ENCODE measurements at regions not wholly inside any gene's neighbourhood (a gene's known extent, or its start where the extent isn't known, plus 50 kb on each side); places are given as distances from the start of the nearest gene placed in this dataset.
A peak's percentile ranks its signal among the peaks of the same experiment; 100 is the strongest.
"Not testable (repeated sequence)": the region's sequence is repeated elsewhere in the genome, so short reads cannot be mapped to it uniquely, and the experiment has no call there.

- H3K36me3 Mint-ChIP-seq (ENCODE audit: low read depth) = no peaks in the 10 kb centered on the region
- H3K27ac Mint-ChIP-seq = no peak overlapping the region
- intact Hi-C loops (cut with micrococcal nuclease) = no loop called here
- H3K4me1 Mint-ChIP-seq = peaks cover 15% of the 10 kb centered on the region
- H3K9me3 Mint-ChIP-seq = peaks cover 18% of the 10 kb centered on the region
- no peak overlapping the region for H3K4me3 Mint-ChIP-seq
- H3K27me3 Mint-ChIP-seq = peaks cover 19% of the 10 kb centered on the region
- DNase-seq = no peak
Observed at GRCh38 chr5:153350175-153350883, 140.1 kb upstream of the GRIA1 start.

GRCh38 chr5:153352685-153353219 is 137.7 kb upstream of the GRIA1 start:
- Mint-ChIP-seq H3K4me3 (peak overlapping the region; percentile 72), H3K36me3 (ENCODE audit: low read depth) (peaks cover 3% of the 10 kb centered on the region), H3K27me3 (peaks cover 19% of the 10 kb centered on the region), H3K27ac (peak overlapping the region; percentile 25), H3K4me1 (peaks cover 20% of the 10 kb centered on the region), H3K9me3 (peaks cover 21% of the 10 kb centered on the region)
- intact Hi-C loops (cut with micrococcal nuclease) = no loop called here
- peak; percentile 80 for DNase-seq

GRCh38 chr5:153357493-153358112 is 132.9 kb upstream of the GRIA1 start:
- no peak for DNase-seq
- intact Hi-C loops (cut with micrococcal nuclease) = no loop called here
- H3K4me3 Mint-ChIP-seq = no peak overlapping the region
- peaks cover 3% of the 10 kb centered on the region for H3K36me3 Mint-ChIP-seq (ENCODE audit: low read depth)
- H3K27me3 Mint-ChIP-seq = peaks cover 4% of the 10 kb centered on the region
- peaks cover 25% of the 10 kb centered on the region for H3K9me3 Mint-ChIP-seq
- peaks cover 26% of the 10 kb centered on the region for H3K4me1 Mint-ChIP-seq
- no peak overlapping the region for H3K27ac Mint-ChIP-seq

- H3K9me3 Mint-ChIP-seq = peaks cover 25% of the 10 kb centered on the region
Observed at GRCh38 chr5:153358315-153358976, 132.0 kb upstream of the GRIA1 start.

GRCh38 chr5:153360860-153361259 is 129.6 kb upstream of the GRIA1 start:
- peaks cover 21% of the 10 kb centered on the region for H3K9me3 Mint-ChIP-seq
- peaks cover 3% of the 10 kb centered on the region for H3K36me3 Mint-ChIP-seq (ENCODE audit: low read depth)
- peaks cover 16% of the 10 kb centered on the region for H3K4me1 Mint-ChIP-seq
- no peaks in the 10 kb centered on the region for H3K27me3 Mint-ChIP-seq
- H3K27ac Mint-ChIP-seq = no peak overlapping the region
- no peak for DNase-seq
- H3K4me3 Mint-ChIP-seq = no peak overlapping the region
- intact Hi-C loops (cut with micrococcal nuclease) = no loop called here

More at GRCh38 chr5:153358315-153358976, 132.0 kb upstream of the GRIA1 start:
- Mint-ChIP-seq H3K27ac (peak overlapping the region; percentile 37), H3K4me1 (peaks cover 17% of the 10 kb centered on the region), H3K27me3 (peaks cover 2% of the 10 kb centered on the region), H3K36me3 (ENCODE audit: low read depth) (peaks cover 3% of the 10 kb centered on the region), H3K4me3 (peak overlapping the region; percentile 13)
- no peak for DNase-seq
- intact Hi-C loops (cut with micrococcal nuclease) = no loop called here

GRCh38 chr5:153361735-153362409 is 128.6 kb upstream of the GRIA1 start:
- intact Hi-C loops (cut with micrococcal nuclease) = no loop called here
- no peak overlapping the region for H3K27ac Mint-ChIP-seq
- peaks cover 16% of the 10 kb centered on the region for H3K9me3 Mint-ChIP-seq
- H3K4me1 Mint-ChIP-seq = peaks cover 16% of the 10 kb centered on the region
- no peak for DNase-seq
- H3K4me3 Mint-ChIP-seq = no peak overlapping the region
- H3K27me3 Mint-ChIP-seq = no peaks in the 10 kb centered on the region
- peaks cover 1% of the 10 kb centered on the region for H3K36me3 Mint-ChIP-seq (ENCODE audit: low read depth)

- Mint-ChIP-seq H3K36me3 (ENCODE audit: low read depth) (no peaks in the 10 kb centered on the region), H3K27me3 (no peaks in the 10 kb centered on the region), H3K4me1 (no peaks in the 10 kb centered on the region), H3K27ac (no peak overlapping the region), H3K9me3 (no peaks in the 10 kb centered on the region), H3K4me3 (no peak overlapping the region)
- intact Hi-C loops (cut with micrococcal nuclease) = no loop called here
- DNase-seq = no peak
Observed at GRCh38 chr5:153365547-153365946, 124.9 kb upstream of the GRIA1 start.

GRCh38 chr5:153367466-153367865 is 123.0 kb upstream of the GRIA1 start:
- Mint-ChIP-seq H3K36me3 (ENCODE audit: low read depth) (no peaks in the 10 kb centered on the region), H3K27me3 (no peaks in the 10 kb centered on the region), H3K9me3 (no peaks in the 10 kb centered on the region), H3K27ac (no peak overlapping the region), H3K4me3 (no peak overlapping the region), H3K4me1 (no peaks in the 10 kb centered on the region)
- intact Hi-C loops (cut with micrococcal nuclease) = no loop called here
- DNase-seq = no peak

GRCh38 chr5:153372425-153373129 is 117.9 kb upstream of the GRIA1 start:
- Mint-ChIP-seq H3K4me1 (no peaks in the 10 kb centered on the region), H3K27me3 (no peaks in the 10 kb centered on the region), H3K36me3 (ENCODE audit: low read depth) (no peaks in the 10 kb centered on the region), H3K4me3 (no peak overlapping the region), H3K27ac (no peak overlapping the region), H3K9me3 (no peaks in the 10 kb centered on the region)
- no peak for DNase-seq
- intact Hi-C loops (cut with micrococcal nuclease) = no loop called here

- no peak for DNase-seq
- H3K36me3 Mint-ChIP-seq (ENCODE audit: low read depth) = no peaks in the 10 kb centered on the region
Observed at GRCh38 chr5:153373130-153373498, 117.4 kb upstream of the GRIA1 start.

GRCh38 chr5:153381630-153382029 is 108.8 kb upstream of the GRIA1 start:
- H3K27ac Mint-ChIP-seq = not testable (repeated sequence)

More at GRCh38 chr5:153373130-153373498, 117.4 kb upstream of the GRIA1 start:
- Mint-ChIP-seq H3K27me3 (no peaks in the 10 kb centered on the region), H3K4me1 (no peaks in the 10 kb centered on the region), H3K27ac (no peak overlapping the region), H3K4me3 (no peak overlapping the region), H3K9me3 (no peaks in the 10 kb centered on the region)
- intact Hi-C loops (cut with micrococcal nuclease) = no loop called here

GRCh38 chr5:153390569-153390968 is 99.9 kb upstream of the GRIA1 start:
- no peaks in the 10 kb centered on the region for H3K9me3 Mint-ChIP-seq
- no peaks in the 10 kb centered on the region for H3K4me1 Mint-ChIP-seq
- H3K27ac Mint-ChIP-seq = no peak overlapping the region
- no peak overlapping the region for H3K4me3 Mint-ChIP-seq
- intact Hi-C loops (cut with micrococcal nuclease) = no loop called here
- DNase-seq = no peak
- H3K27me3 Mint-ChIP-seq = no peaks in the 10 kb centered on the region
- H3K36me3 Mint-ChIP-seq (ENCODE audit: low read depth) = no peaks in the 10 kb centered on the region

More at GRCh38 chr5:153381630-153382029, 108.8 kb upstream of the GRIA1 start:
- H3K4me3 Mint-ChIP-seq; H3K4me1 Mint-ChIP-seq; H3K9me3 Mint-ChIP-seq; DNase-seq; intact Hi-C loops (cut with micrococcal nuclease); H3K27me3 Mint-ChIP-seq; H3K36me3 Mint-ChIP-seq (ENCODE audit: low read depth): not testable (repeated sequence)

GRCh38 chr5:153399595-153399994 is 90.9 kb upstream of the GRIA1 start:
- Mint-ChIP-seq H3K9me3 (no peaks in the 10 kb centered on the region), H3K27ac (no peak overlapping the region), H3K4me1 (no peaks in the 10 kb centered on the region), H3K36me3 (ENCODE audit: low read depth) (no peaks in the 10 kb centered on the region), H3K4me3 (no peak overlapping the region), H3K27me3 (no peaks in the 10 kb centered on the region)
- no peak for DNase-seq
- intact Hi-C loops (cut with micrococcal nuclease) = no loop called here

Data from activated CD4-positive, alpha-beta T cell treated with anti-CD3 and anti-CD28 coated beads, Interleukin-2, amount 10 ng/mL, durations not matched to agents 24 days and 14 days (primary cell).